ENCODE measurements at regions not wholly inside any gene's neighbourhood (a gene's known extent, or its start where the extent isn't known, plus 50 kb on each side); places are given as distances from the start of the nearest gene placed in this dataset.

- BruUV-seq (replicated peaks) = no TSS peak
- H3K36me3 Mint-ChIP-seq (ENCODE audit: insufficient read depth, unreplicated experiment) = no peaks in the 10 kb centered on the region
- no peak overlapping the region for H3K4me3 Mint-ChIP-seq (ENCODE audit: unreplicated experiment)
- TF ChIP-seq, protein P1, sequence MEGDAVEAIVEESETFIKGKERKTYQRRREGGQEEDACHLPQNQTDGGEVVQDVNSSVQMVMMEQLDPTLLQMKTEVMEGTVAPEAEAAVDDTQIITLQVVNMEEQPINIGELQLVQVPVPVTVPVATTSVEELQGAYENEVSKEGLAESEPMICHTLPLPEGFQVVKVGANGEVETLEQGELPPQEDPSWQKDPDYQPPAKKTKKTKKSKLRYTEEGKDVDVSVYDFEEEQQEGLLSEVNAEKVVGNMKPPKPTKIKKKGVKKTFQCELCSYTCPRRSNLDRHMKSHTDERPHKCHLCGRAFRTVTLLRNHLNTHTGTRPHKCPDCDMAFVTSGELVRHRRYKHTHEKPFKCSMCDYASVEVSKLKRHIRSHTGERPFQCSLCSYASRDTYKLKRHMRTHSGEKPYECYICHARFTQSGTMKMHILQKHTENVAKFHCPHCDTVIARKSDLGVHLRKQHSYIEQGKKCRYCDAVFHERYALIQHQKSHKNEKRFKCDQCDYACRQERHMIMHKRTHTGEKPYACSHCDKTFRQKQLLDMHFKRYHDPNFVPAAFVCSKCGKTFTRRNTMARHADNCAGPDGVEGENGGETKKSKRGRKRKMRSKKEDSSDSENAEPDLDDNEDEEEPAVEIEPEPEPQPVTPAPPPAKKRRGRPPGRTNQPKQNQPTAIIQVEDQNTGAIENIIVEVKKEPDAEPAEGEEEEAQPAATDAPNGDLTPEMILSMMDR (IDR thresholded peaks at IDR 0.05; ENCODE audit: unreplicated experiment) = no peak
- no peaks in the 10 kb centered on the region for H3K4me1 Mint-ChIP-seq (ENCODE audit: insufficient read depth, unreplicated experiment)
- intact Hi-C loops (cut with micrococcal nuclease) = no loop called here
- DNase-seq (ENCODE audit: unreplicated experiment) = no peak
- no peak overlapping the region for H3K27ac Mint-ChIP-seq (ENCODE audit: low read depth, unreplicated experiment)
- peaks cover 8% of the 10 kb centered on the region for H3K9me3 Mint-ChIP-seq (ENCODE audit: unreplicated experiment)
- CTCF ChIA-PET = interaction anchor here (1.1 kb wide), 1 partner anchor 18 kb away, joined by 4 read pairs; no protein-coding TSS in a partner anchor
- no peaks in the 10 kb centered on the region for H3K27me3 Mint-ChIP-seq (ENCODE audit: insufficient read depth, unreplicated experiment)
- POLR2A ChIA-PET = no interaction called here
Observed at GRCh38 chr13:53953183-53953582, 924.6 kb downstream of the OLFM4 start.

Data from MCF 10A (cell line).